ENCODE measurements at regions not wholly inside any gene's neighbourhood (a gene's known extent, or its start where the extent isn't known, plus 50 kb on each side); places are given as distances from the start of the nearest gene placed in this dataset.

DNA sequence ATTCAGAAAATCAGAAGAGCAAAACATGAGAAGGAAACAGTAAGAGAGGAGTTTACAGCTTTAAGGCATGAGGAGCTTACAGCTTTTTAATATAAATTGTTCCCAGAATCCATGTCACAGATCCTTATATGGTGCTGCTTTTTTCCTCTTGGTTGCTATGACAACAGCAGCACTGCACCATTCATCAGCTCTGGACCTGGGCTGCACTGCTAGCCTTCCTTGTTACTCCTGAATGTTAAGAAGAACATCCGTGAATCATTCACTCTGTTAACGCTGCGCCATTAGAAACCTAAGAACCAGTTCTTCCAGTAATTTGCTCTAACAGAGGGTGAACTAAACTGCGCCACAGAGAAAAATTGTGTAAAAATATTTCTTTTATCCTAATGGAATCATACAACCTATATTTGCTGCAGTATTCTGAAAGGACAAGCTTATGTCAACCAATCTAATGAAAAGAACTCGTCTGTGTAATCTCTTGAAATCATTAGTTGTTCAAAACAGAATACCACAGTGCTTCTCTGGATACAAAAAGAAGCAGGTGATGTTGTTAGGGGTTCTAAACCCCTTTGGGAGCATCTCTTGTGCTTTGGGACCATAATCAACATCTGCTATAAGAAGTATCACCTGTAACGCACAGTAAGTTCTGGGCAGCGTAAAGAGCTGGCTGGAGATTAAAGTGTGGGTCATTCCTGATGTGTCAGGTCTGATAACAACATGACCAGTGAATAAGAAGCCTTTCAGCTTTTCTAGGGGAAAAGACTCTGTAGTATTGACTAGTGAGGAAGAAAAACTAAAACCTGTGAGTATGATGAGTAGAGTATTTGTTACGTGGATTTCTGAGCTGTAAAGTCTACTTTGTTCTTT, 151.2 kb downstream of the TANC2 start:
- no peak for DNase-seq (ENCODE audit: low spot score)
- no peak overlapping the region for H3K4me3 Mint-ChIP-seq
- H3K9me3 Mint-ChIP-seq = no peaks in the 10 kb centered on the region
- ATAC-seq = peak; percentile 65
- no peaks in the 10 kb centered on the region for H3K27me3 Mint-ChIP-seq (ENCODE audit: low read depth)
- ChIA-PET POLR2A (no interaction called here), CTCF (interaction anchor here (0.7 to 2.8 kb wide), 8 partner anchors 12 to 328 kb away, joined by 3 to 20 read pairs (median 4); no protein-coding TSS in a partner anchor)
- no peaks in the 10 kb centered on the region for H3K36me3 Mint-ChIP-seq
- TF ChIP-seq, protein P1, sequence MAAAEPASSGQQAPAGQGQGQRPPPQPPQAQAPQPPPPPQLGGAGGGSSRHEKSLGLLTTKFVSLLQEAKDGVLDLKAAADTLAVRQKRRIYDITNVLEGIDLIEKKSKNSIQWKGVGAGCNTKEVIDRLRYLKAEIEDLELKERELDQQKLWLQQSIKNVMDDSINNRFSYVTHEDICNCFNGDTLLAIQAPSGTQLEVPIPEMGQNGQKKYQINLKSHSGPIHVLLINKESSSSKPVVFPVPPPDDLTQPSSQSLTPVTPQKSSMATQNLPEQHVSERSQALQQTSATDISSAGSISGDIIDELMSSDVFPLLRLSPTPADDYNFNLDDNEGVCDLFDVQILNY (CRISPR knock-in tag; IDR thresholded peaks at IDR 0.05) = no peak
- TF ChIP-seq, protein P2, sequence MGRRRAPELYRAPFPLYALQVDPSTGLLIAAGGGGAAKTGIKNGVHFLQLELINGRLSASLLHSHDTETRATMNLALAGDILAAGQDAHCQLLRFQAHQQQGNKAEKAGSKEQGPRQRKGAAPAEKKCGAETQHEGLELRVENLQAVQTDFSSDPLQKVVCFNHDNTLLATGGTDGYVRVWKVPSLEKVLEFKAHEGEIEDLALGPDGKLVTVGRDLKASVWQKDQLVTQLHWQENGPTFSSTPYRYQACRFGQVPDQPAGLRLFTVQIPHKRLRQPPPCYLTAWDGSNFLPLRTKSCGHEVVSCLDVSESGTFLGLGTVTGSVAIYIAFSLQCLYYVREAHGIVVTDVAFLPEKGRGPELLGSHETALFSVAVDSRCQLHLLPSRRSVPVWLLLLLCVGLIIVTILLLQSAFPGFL (CRISPR knock-in tag; IDR thresholded peaks at IDR 0.05; ENCODE audit: borderline replicate concordance) = no peak
- TF ChIP-seq OVOL2 (CRISPR knock-in tag; IDR thresholded peaks at IDR 0.05; ENCODE audit: borderline replicate concordance) (no peak), NR2C2 (CRISPR knock-in tag; IDR thresholded peaks at IDR 0.05) (no peak), MXD4 (CRISPR knock-in tag; IDR thresholded peaks at IDR 0.05; ENCODE audit: borderline replicate concordance) (no peak), CBFB (CRISPR knock-in tag; IDR thresholded peaks at IDR 0.05; ENCODE audit: low read depth) (no peak), IRF2 (CRISPR knock-in tag; IDR thresholded peaks at IDR 0.05; ENCODE audit: borderline replicate concordance, low read depth) (no peak), TEAD1 (CRISPR knock-in tag; IDR thresholded peaks at IDR 0.05) (no peak), ETV6 (CRISPR knock-in tag; IDR thresholded peaks at IDR 0.05) (no peak), ZNF232 (CRISPR knock-in tag; IDR thresholded peaks at IDR 0.05) (no peak), EMX1 (CRISPR knock-in tag; IDR thresholded peaks at IDR 0.05) (no peak)
- TF ChIP-seq, protein P3, sequence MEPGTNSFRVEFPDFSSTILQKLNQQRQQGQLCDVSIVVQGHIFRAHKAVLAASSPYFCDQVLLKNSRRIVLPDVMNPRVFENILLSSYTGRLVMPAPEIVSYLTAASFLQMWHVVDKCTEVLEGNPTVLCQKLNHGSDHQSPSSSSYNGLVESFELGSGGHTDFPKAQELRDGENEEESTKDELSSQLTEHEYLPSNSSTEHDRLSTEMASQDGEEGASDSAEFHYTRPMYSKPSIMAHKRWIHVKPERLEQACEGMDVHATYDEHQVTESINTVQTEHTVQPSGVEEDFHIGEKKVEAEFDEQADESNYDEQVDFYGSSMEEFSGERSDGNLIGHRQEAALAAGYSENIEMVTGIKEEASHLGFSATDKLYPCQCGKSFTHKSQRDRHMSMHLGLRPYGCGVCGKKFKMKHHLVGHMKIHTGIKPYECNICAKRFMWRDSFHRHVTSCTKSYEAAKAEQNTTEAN (CRISPR knock-in tag; IDR thresholded peaks at IDR 0.05) = no peak
- TF ChIP-seq, protein P4, sequence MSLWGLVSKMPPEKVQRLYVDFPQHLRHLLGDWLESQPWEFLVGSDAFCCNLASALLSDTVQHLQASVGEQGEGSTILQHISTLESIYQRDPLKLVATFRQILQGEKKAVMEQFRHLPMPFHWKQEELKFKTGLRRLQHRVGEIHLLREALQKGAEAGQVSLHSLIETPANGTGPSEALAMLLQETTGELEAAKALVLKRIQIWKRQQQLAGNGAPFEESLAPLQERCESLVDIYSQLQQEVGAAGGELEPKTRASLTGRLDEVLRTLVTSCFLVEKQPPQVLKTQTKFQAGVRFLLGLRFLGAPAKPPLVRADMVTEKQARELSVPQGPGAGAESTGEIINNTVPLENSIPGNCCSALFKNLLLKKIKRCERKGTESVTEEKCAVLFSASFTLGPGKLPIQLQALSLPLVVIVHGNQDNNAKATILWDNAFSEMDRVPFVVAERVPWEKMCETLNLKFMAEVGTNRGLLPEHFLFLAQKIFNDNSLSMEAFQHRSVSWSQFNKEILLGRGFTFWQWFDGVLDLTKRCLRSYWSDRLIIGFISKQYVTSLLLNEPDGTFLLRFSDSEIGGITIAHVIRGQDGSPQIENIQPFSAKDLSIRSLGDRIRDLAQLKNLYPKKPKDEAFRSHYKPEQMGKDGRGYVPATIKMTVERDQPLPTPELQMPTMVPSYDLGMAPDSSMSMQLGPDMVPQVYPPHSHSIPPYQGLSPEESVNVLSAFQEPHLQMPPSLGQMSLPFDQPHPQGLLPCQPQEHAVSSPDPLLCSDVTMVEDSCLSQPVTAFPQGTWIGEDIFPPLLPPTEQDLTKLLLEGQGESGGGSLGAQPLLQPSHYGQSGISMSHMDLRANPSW (CRISPR knock-in tag; conservative IDR thresholded peaks at IDR 0.05; ENCODE audit: low read depth) = no peak
- no peaks in the 10 kb centered on the region for H3K4me1 Mint-ChIP-seq
- H3K27ac Mint-ChIP-seq = no peak overlapping the region

DNA sequence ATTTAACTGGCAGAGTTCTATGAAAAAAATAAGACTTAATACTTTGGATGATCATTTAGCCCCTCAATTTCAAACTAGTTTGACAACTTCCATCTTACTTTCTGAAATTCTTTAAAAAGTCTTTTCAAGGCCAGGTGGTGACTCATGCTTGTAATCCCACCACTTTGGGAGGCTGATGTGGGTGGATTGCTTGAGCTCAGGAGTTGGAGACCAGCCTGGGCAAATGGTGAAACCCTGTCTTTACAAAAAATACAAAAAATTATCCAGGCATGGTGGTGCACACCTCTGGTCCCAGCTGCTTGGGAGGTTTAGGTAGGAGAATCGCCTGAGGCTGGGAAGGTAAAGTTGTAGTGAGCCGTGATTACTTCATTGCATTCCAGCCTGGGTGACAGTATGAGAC, 154.4 kb downstream of the TANC2 start:
- H3K27ac Mint-ChIP-seq = no peak overlapping the region
- ChIA-PET CTCF (interaction anchor here (0.6 to 1.0 kb wide), 2 partner anchors 49 to 286 kb away, joined by 3 read pairs; no protein-coding TSS in a partner anchor), POLR2A (no interaction called here)
- peaks cover 11% of the 10 kb centered on the region for H3K4me1 Mint-ChIP-seq
- no peak for DNase-seq (ENCODE audit: low spot score)
- H3K27me3 Mint-ChIP-seq (ENCODE audit: low read depth) = no peaks in the 10 kb centered on the region
- H3K9me3 Mint-ChIP-seq = no peaks in the 10 kb centered on the region
- no peak for ATAC-seq
- H3K36me3 Mint-ChIP-seq = no peaks in the 10 kb centered on the region
- H3K4me3 Mint-ChIP-seq = no peak overlapping the region
- TF ChIP-seq ETV6 (CRISPR knock-in tag; IDR thresholded peaks at IDR 0.05) = no peak
- TF ChIP-seq, protein P5, sequence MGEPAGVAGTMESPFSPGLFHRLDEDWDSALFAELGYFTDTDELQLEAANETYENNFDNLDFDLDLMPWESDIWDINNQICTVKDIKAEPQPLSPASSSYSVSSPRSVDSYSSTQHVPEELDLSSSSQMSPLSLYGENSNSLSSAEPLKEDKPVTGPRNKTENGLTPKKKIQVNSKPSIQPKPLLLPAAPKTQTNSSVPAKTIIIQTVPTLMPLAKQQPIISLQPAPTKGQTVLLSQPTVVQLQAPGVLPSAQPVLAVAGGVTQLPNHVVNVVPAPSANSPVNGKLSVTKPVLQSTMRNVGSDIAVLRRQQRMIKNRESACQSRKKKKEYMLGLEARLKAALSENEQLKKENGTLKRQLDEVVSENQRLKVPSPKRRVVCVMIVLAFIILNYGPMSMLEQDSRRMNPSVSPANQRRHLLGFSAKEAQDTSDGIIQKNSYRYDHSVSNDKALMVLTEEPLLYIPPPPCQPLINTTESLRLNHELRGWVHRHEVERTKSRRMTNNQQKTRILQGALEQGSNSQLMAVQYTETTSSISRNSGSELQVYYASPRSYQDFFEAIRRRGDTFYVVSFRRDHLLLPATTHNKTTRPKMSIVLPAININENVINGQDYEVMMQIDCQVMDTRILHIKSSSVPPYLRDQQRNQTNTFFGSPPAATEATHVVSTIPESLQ (CRISPR knock-in tag; IDR thresholded peaks at IDR 0.05) = no peak
- TF ChIP-seq JUN (CRISPR knock-in tag; IDR thresholded peaks at IDR 0.05) = no peak
- no peak for TF ChIP-seq EMX1 (CRISPR knock-in tag; IDR thresholded peaks at IDR 0.05)
- TF ChIP-seq, protein P6, sequence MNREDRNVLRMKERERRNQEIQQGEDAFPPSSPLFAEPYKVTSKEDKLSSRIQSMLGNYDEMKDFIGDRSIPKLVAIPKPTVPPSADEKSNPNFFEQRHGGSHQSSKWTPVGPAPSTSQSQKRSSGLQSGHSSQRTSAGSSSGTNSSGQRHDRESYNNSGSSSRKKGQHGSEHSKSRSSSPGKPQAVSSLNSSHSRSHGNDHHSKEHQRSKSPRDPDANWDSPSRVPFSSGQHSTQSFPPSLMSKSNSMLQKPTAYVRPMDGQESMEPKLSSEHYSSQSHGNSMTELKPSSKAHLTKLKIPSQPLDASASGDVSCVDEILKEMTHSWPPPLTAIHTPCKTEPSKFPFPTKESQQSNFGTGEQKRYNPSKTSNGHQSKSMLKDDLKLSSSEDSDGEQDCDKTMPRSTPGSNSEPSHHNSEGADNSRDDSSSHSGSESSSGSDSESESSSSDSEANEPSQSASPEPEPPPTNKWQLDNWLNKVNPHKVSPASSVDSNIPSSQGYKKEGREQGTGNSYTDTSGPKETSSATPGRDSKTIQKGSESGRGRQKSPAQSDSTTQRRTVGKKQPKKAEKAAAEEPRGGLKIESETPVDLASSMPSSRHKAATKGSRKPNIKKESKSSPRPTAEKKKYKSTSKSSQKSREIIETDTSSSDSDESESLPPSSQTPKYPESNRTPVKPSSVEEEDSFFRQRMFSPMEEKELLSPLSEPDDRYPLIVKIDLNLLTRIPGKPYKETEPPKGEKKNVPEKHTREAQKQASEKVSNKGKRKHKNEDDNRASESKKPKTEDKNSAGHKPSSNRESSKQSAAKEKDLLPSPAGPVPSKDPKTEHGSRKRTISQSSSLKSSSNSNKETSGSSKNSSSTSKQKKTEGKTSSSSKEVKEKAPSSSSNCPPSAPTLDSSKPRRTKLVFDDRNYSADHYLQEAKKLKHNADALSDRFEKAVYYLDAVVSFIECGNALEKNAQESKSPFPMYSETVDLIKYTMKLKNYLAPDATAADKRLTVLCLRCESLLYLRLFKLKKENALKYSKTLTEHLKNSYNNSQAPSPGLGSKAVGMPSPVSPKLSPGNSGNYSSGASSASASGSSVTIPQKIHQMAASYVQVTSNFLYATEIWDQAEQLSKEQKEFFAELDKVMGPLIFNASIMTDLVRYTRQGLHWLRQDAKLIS (CRISPR knock-in tag; IDR thresholded peaks at IDR 0.05; ENCODE audit: borderline replicate concordance) = no peak
- TF ChIP-seq, protein P7, sequence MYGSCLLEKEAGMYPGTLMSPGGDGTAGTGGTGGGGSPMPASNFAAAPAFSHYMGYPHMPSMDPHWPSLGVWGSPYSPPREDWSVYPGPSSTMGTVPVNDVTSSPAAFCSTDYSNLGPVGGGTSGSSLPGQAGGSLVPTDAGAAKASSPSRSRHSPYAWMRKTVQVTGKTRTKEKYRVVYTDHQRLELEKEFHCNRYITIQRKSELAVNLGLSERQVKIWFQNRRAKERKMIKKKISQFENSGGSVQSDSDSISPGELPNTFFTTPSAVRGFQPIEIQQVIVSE (CRISPR knock-in tag; IDR thresholded peaks at IDR 0.05; ENCODE audit: borderline replicate concordance) = no peak
- TF ChIP-seq ZNF396 (CRISPR knock-in tag; IDR thresholded peaks at IDR 0.05; ENCODE audit: borderline replicate concordance) = no peak
- TF ChIP-seq, protein P8, sequence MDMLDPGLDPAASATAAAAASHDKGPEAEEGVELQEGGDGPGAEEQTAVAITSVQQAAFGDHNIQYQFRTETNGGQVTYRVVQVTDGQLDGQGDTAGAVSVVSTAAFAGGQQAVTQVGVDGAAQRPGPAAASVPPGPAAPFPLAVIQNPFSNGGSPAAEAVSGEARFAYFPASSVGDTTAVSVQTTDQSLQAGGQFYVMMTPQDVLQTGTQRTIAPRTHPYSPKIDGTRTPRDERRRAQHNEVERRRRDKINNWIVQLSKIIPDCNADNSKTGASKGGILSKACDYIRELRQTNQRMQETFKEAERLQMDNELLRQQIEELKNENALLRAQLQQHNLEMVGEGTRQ (CRISPR knock-in tag; IDR thresholded peaks at IDR 0.05) = no peak
- TF ChIP-seq NFYB (CRISPR knock-in tag; conservative IDR thresholded peaks at IDR 0.05; ENCODE audit: low read depth) = no peak

All from WTC11 (cell line).